ENCODE measurements at regions not wholly inside any gene's neighbourhood (a gene's known extent, or its start where the extent isn't known, plus 50 kb on each side); places are given as distances from the start of the nearest gene placed in this dataset.

DNA sequence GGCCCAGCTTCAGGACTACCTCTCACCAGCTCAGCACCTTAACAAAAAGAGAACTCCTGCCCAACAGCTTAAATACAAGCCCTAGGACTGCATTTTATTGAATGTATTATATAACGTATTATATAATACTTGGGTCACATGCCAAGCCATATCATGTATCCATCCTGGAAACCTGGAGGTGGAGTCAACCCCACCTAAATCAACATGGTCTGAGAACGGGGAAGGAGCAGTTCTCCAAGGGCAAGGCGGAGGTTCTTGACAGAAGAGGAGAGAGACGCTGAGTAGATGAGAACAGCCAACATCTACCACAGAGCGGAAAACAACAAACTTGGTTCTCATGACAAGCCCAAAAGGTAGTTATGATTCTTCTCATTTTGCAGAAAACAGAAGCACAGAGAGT is 163.4 kb downstream of the FGF18 start:
- H3K79me2 ChIP-seq (ENCODE audit: control insufficient read depth, insufficient read depth, low read length), result no peaks in the 10 kb centered on the region
- H3K4me1 Mint-ChIP-seq, result no peaks in the 10 kb centered on the region

GRCh38 chr5:171585981-171586380 is 166.5 kb downstream of the FGF18 start:
- no peak overlapping the region for H3K27ac ChIP-seq (ENCODE audit: low read length in 2 of 2)
- no peak overlapping the region for H3K27ac Mint-ChIP-seq
- DNase-seq, result no peak
- peaks cover 11% of the 10 kb centered on the region for H3K27me3 Mint-ChIP-seq
- H3K4me3 ChIP-seq (ENCODE audit: control extremely low read depth in 1 of 5, extremely low read depth in 1 of 5, insufficient read depth in 1 of 5, low read depth in 2 of 5, low read length in 4 of 5), result no peak overlapping the region
- ATAC-seq (ENCODE audit: low read depth), result no peak
- no peaks in the 10 kb centered on the region for H3K4me1 ChIP-seq (ENCODE audit: control insufficient read depth in 2 of 2, insufficient read depth in 2 of 2, low read length in 2 of 2)
- no peak overlapping the region for H3K4me2 ChIP-seq (replicated peaks; ENCODE audit: low read depth, low read length, poor library complexity, severe bottlenecking)
- no peaks in the 10 kb centered on the region for H3K9me3 Mint-ChIP-seq (ENCODE audit: insufficient read depth)
- H4K20me1 ChIP-seq (ENCODE audit: control insufficient read depth, insufficient read depth, low read length, poor library complexity, severe bottlenecking), result no peaks in the 10 kb centered on the region
- no peak overlapping the region for H2AFZ ChIP-seq (ENCODE audit: insufficient read depth, low read depth, low read length, poor library complexity, severe bottlenecking)
- H3K9me3 ChIP-seq (ENCODE audit: control extremely low read depth in 1 of 3, control insufficient read depth in 2 of 3, insufficient read depth in 1 of 3, low read length in 2 of 3), result no peaks in the 10 kb centered on the region
- no peak overlapping the region for H3K9ac ChIP-seq (ENCODE audit: low read length)
- no peaks in the 10 kb centered on the region for H3K36me3 ChIP-seq (replicated peaks in 1 of 2; ENCODE audit: control extremely low read depth in 1 of 2, control insufficient read depth in 1 of 2, extremely low read depth in 1 of 2, insufficient read depth in 2 of 2, low read length in 1 of 2)
- ChIA-PET POLR2A (interaction anchor here (0.6 kb wide), 1 partner anchor 200 kb away, joined by 4 read pairs; no protein-coding TSS in a partner anchor), CTCF (no interaction called here)
- WGBS (ENCODE audit: insufficient coverage), result 97% methylated on average over 7 of the region's 9 CpGs
- H3K79me2 ChIP-seq (ENCODE audit: control insufficient read depth, insufficient read depth, low read length), result no peaks in the 10 kb centered on the region
- intact Hi-C loops (cut with micrococcal nuclease), result no loop called here
- TF ChIP-seq, protein P1, sequence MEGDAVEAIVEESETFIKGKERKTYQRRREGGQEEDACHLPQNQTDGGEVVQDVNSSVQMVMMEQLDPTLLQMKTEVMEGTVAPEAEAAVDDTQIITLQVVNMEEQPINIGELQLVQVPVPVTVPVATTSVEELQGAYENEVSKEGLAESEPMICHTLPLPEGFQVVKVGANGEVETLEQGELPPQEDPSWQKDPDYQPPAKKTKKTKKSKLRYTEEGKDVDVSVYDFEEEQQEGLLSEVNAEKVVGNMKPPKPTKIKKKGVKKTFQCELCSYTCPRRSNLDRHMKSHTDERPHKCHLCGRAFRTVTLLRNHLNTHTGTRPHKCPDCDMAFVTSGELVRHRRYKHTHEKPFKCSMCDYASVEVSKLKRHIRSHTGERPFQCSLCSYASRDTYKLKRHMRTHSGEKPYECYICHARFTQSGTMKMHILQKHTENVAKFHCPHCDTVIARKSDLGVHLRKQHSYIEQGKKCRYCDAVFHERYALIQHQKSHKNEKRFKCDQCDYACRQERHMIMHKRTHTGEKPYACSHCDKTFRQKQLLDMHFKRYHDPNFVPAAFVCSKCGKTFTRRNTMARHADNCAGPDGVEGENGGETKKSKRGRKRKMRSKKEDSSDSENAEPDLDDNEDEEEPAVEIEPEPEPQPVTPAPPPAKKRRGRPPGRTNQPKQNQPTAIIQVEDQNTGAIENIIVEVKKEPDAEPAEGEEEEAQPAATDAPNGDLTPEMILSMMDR (IDR thresholded peaks at IDR 0.05), result no peak
- TF ChIP-seq EZH2 (IDR thresholded peaks at IDR 0.05; ENCODE audit: borderline replicate concordance, insufficient read depth, low read depth, low read length, poor library complexity, severe bottlenecking), result no peak
- no peak overlapping the region for H3K4me3 Mint-ChIP-seq
- peaks cover 0 to 2% (median 0%) of the 10 kb centered on the region in 4 experiments for H3K27me3 ChIP-seq (replicated peaks in 1 of 4; ENCODE audit: control extremely low read depth in 1 of 4, control insufficient read depth in 3 of 4, insufficient read depth in 4 of 4, low read length in 3 of 4)
- H3K4me1 Mint-ChIP-seq, result no peaks in the 10 kb centered on the region

More for the DNA sequence above, 163.4 kb downstream of the FGF18 start:
- DNase-seq, result no peak
- no peak overlapping the region for H2AFZ ChIP-seq (ENCODE audit: insufficient read depth, low read depth, low read length, poor library complexity, severe bottlenecking)
- H3K27me3 Mint-ChIP-seq, result peaks cover 8% of the 10 kb centered on the region
- no peak overlapping the region for H3K4me2 ChIP-seq (replicated peaks; ENCODE audit: low read depth, low read length, poor library complexity, severe bottlenecking)
- H4K20me1 ChIP-seq (ENCODE audit: control insufficient read depth, insufficient read depth, low read length, poor library complexity, severe bottlenecking), result no peaks in the 10 kb centered on the region
- H3K4me1 ChIP-seq (ENCODE audit: control insufficient read depth in 2 of 2, insufficient read depth in 2 of 2, low read length in 2 of 2), result no peaks in the 10 kb centered on the region
- H3K9ac ChIP-seq (ENCODE audit: low read length), result no peak overlapping the region
- no peak overlapping the region for H3K27ac Mint-ChIP-seq
- H3K27me3 ChIP-seq (replicated peaks in 1 of 4; ENCODE audit: control extremely low read depth in 1 of 4, control insufficient read depth in 3 of 4, insufficient read depth in 4 of 4, low read length in 3 of 4), result peaks cover 0 to 2% (median 0%) of the 10 kb centered on the region in 4 experiments
- TF ChIP-seq, protein P1 (IDR thresholded peaks at IDR 0.05), result no peak
- no peak for TF ChIP-seq EZH2 (IDR thresholded peaks at IDR 0.05; ENCODE audit: borderline replicate concordance, insufficient read depth, low read depth, low read length, poor library complexity, severe bottlenecking)
- no peaks in the 10 kb centered on the region for H3K9me3 Mint-ChIP-seq (ENCODE audit: insufficient read depth)
- ATAC-seq (ENCODE audit: low read depth), result no peak
- CTCF ChIA-PET, result no interaction called here
- 100% methylated on average over 3 of the region's 5 CpGs for WGBS (ENCODE audit: insufficient coverage)
- peaks cover 0 to 2% (median 0%) of the 10 kb centered on the region in 3 donors for H3K9me3 ChIP-seq (ENCODE audit: control extremely low read depth in 1 of 3, control insufficient read depth in 2 of 3, insufficient read depth in 1 of 3, low read length in 2 of 3)
- H3K27ac ChIP-seq (ENCODE audit: low read length in 2 of 2), result no peak overlapping the region
- intact Hi-C loops (cut with micrococcal nuclease), result no loop called here
- POLR2A ChIA-PET, result no interaction called here
- H3K4me3 ChIP-seq (ENCODE audit: control extremely low read depth in 1 of 5, extremely low read depth in 1 of 5, insufficient read depth in 1 of 5, low read depth in 2 of 5, low read length in 4 of 5), result no peak overlapping the region
- H3K4me3 Mint-ChIP-seq, result no peak overlapping the region
- no peaks in the 10 kb centered on the region for H3K36me3 ChIP-seq (replicated peaks in 1 of 2; ENCODE audit: control extremely low read depth in 1 of 2, control insufficient read depth in 1 of 2, extremely low read depth in 1 of 2, insufficient read depth in 2 of 2, low read length in 1 of 2)
